ENCODE measurements at regions not wholly inside any gene's neighbourhood (a gene's known extent, or its start where the extent isn't known, plus 50 kb on each side); places are given as distances from the start of the nearest gene placed in this dataset.

DNA sequence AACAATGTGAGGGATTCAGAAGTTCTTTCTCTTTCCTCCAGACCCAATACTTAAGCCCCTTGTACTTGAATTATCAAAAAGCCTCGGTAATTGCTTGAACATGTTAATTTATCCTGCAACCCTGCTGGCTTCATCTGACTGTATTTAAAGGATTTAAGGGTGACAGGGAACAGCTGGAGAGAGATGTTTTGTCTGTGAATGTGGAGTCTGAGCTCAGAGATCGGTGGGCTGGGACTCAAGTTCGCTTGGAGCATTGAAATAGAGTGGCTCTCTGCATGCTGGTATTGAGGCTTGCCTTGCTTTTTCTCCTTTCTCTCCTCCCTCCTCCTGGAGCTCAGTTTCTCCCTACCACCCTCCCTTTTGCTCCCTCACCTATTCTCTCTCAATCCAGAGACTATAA, 73.6 kb downstream of the BOD1L2 start:
- Histone ChIP-seq H3K14ac (ENCODE audit: insufficient read depth, low read length) (peak overlapping the region; percentile 29; the same call in 1 of the 2 replicates), H3K4me1 (ENCODE audit: insufficient read depth, low read length) (peaks cover 5% of the 10 kb centered on the region; the same call in 1 of the 2 replicates), H3K4ac (ENCODE audit: low read depth, low read length) (no peak overlapping the region), H2BK12ac (ENCODE audit: insufficient read length, low read depth, low read length) (no peak overlapping the region), H3K27me3 (ENCODE audit: insufficient read depth, low read length) (no peaks in the 10 kb centered on the region), H3K79me1 (ENCODE audit: insufficient read depth, low read depth, low read length, poor library complexity, severe bottlenecking) (no peaks in the 10 kb centered on the region), H2BK5ac (ENCODE audit: insufficient read length, low read length) (no peak overlapping the region), H4K8ac (replicated peaks; ENCODE audit: insufficient read length, low read depth, low read length) (no peak overlapping the region), H3K56ac (ENCODE audit: insufficient read length, low read depth, low read length) (no peak overlapping the region), H3T11ph (ENCODE audit: low read length) (no peak overlapping the region), H3K23ac (ENCODE audit: insufficient read length, low read depth, low read length) (no peak overlapping the region), H2BK20ac (ENCODE audit: low read depth, low read length, poor library complexity, severe bottlenecking) (no peak overlapping the region), H3K18ac (ENCODE audit: insufficient read length, low read depth, low read length) (no peak overlapping the region), H4K91ac (ENCODE audit: insufficient read length, low read depth, low read length) (no peak overlapping the region), H4K5ac (ENCODE audit: insufficient read length, low read depth, low read length) (no peak overlapping the region), H3K79me2 (ENCODE audit: insufficient read depth, low read length) (no peaks in the 10 kb centered on the region), H2BK15ac (ENCODE audit: low read depth, low read length) (no peak overlapping the region), H2BK120ac (ENCODE audit: low read depth, low read length, poor library complexity, severe bottlenecking) (peak overlapping the region; percentile 36), H3K4me2 (ENCODE audit: insufficient read depth, insufficient read length, low read length) (peak overlapping the region; percentile 39), H3K23me2 (ENCODE audit: insufficient read length, low read depth, low read length, poor library complexity, severe bottlenecking) (no peaks in the 10 kb centered on the region), H4K20me1 (ENCODE audit: control insufficient read depth, insufficient read depth, insufficient read length) (no peaks in the 10 kb centered on the region), H2AK5ac (ENCODE audit: insufficient read length, low read length) (no peak overlapping the region), H3K27ac (ENCODE audit: insufficient read length, low read depth, low read length) (no peak overlapping the region), H2AFZ (ENCODE audit: low read length) (peak overlapping the region; percentile 82), H3K9me3 (ENCODE audit: control insufficient read depth, low read depth, low read length) (no peaks in the 10 kb centered on the region), H3K9ac (ENCODE audit: extremely low read depth, insufficient read length, low read length) (no peak overlapping the region)
- H3K4me3 Mint-ChIP-seq = peak overlapping the region; percentile 21 to 25; a peak in 4 of 5 replicates
- H3K9me3 Mint-ChIP-seq = no peaks in the 10 kb centered on the region
- no peak for TF ChIP-seq CTCF (conservative IDR thresholded peaks at IDR 0.05)
- peak overlapping the region; percentile 10 to 53 (median 30); a peak in 5 of 7 replicates for H3K27ac Mint-ChIP-seq
- no peak for DNase-seq
- WGBS (ENCODE audit: extremely low coverage, insufficient read length, low lambda C conversion rate) = no CpG with 5 or more reads among the region's 3 CpGs
- H3K4me1 Mint-ChIP-seq = peaks cover 19 to 26% of the 10 kb centered on the region in 2 experiments
- no peaks in the 10 kb centered on the region; the same call in none of the 2 replicates for H3K27me3 Mint-ChIP-seq (ENCODE audit: low read depth)
- H3K36me3 Mint-ChIP-seq (ENCODE audit: insufficient read depth in 1 of 3, low read depth in 3 of 3) = no peaks in the 10 kb centered on the region; a peak in 1 of 7 replicates
